GM12891 (cell line): ENCODE measurements at regions not wholly inside any gene's neighbourhood (a gene's known extent, or its start where the extent isn't known, plus 50 kb on each side); places are given as distances from the start of the nearest gene placed in this dataset.

Experiments
- DNase-seq: peaks from one replicate; pipeline ENCODE4 v3.0.0; 2011; ENCODE audit warnings: low spot score; ENCODE audit not compliant: insufficient read length
- FAIRE-seq: peaks from 2 replicates; lab custom pipeline; 2011; peaks lifted over from hg19 to GRCh38; lab: Jason Lieb, UNC
- PAX5 ChIP-seq: IDR thresholded peaks from 2 replicates; pipeline ENCODE4 v1.6.1; 2011; ENCODE audit warnings: low read length, moderate library complexity, mild to moderate bottlenecking; ENCODE audit not compliant: insufficient read depth, severe bottlenecking
- POLR2A ChIP-seq: IDR thresholded peaks from 2 replicates; pipeline ENCODE4 v1.6.1; 2011; ENCODE audit warnings: low read depth, low read length, control low read depth
- POLR2AphosphoS5 ChIP-seq: IDR thresholded peaks from 2 replicates; pipeline ENCODE4 v1.6.1; 2011; ENCODE audit warnings: low read depth, low read length, control low read depth
- POU2F2 ChIP-seq: IDR thresholded peaks from 2 replicates; pipeline ENCODE4 v1.6.1; 2011; ENCODE audit warnings: low read depth, mild to moderate bottlenecking, control low read depth, low read length, moderate library complexity
- SPI1 ChIP-seq: IDR thresholded peaks from 2 replicates; pipeline ENCODE4 v1.6.1; 2011; ENCODE audit warnings: low read depth, low read length, control low read depth
- TAF1 ChIP-seq: IDR thresholded peaks from 2 replicates; pipeline ENCODE4 v1.6.1; 2011; ENCODE audit warnings: low read depth, low read length, control low read depth

GRCh38 chr12:125284945-125285685 is 219.9 kb downstream of the AACS start:
- TF ChIP-seq POLR2AphosphoS5: no peak
- TF ChIP-seq SPI1: no peak
- no peak for TF ChIP-seq PAX5
- FAIRE-seq: no peak
- DNase-seq: no peak

GRCh38 chr12:125286005-125286727 is 220.9 kb downstream of the AACS start:
- no peak for TF ChIP-seq POLR2A
- no peak for TF ChIP-seq TAF1
- no peak for TF ChIP-seq POU2F2
- TF ChIP-seq POLR2AphosphoS5: no peak
- no peak for TF ChIP-seq SPI1
- TF ChIP-seq PAX5: no peak
- no peak for FAIRE-seq
- no peak for DNase-seq

- no peak for DNase-seq
- no peak for FAIRE-seq
- no peak for TF ChIP-seq POU2F2
- no peak for TF ChIP-seq TAF1
- no peak for TF ChIP-seq SPI1
- no peak for TF ChIP-seq POLR2A
- no peak for TF ChIP-seq PAX5
- no peak for TF ChIP-seq POLR2AphosphoS5
Measured at GRCh38 chr12:125287155-125287847, 222.1 kb downstream of the AACS start.

GRCh38 chr12:125288931-125289928 is 224.0 kb downstream of the AACS start:
- DNase-seq (no peak), FAIRE-seq (no peak)
- TF ChIP-seq PAX5 (no peak), SPI1 (no peak), POU2F2 (no peak), POLR2A (no peak), POLR2AphosphoS5 (no peak), TAF1 (no peak)

- TF ChIP-seq POLR2AphosphoS5 (no peak), SPI1 (no peak), POU2F2 (no peak), PAX5 (no peak), TAF1 (no peak), POLR2A (no peak)
- FAIRE-seq: no peak
- DNase-seq: no peak
Measured at GRCh38 chr12:125289970-125290369, 224.7 kb downstream of the AACS start.

GRCh38 chr12:125292700-125293099 is 227.5 kb downstream of the AACS start:
- no peak for TF ChIP-seq TAF1
- TF ChIP-seq PAX5: no peak
- no peak for TF ChIP-seq POU2F2
- TF ChIP-seq POLR2A: no peak
- no peak for TF ChIP-seq SPI1
- no peak for TF ChIP-seq POLR2AphosphoS5
- no peak for DNase-seq
- FAIRE-seq: no peak

GRCh38 chr12:125295550-125295949 is 230.3 kb downstream of the AACS start:
- TF ChIP-seq PAX5 (no peak), TAF1 (no peak), SPI1 (no peak), POLR2AphosphoS5 (no peak), POLR2A (no peak)
- DNase-seq (no peak), FAIRE-seq (no peak)

- DNase-seq (no peak), FAIRE-seq (no peak)
- no peak for TF ChIP-seq POU2F2
- no peak for TF ChIP-seq TAF1
- no peak for TF ChIP-seq POLR2AphosphoS5
- TF ChIP-seq PAX5: no peak
- no peak for TF ChIP-seq SPI1
- no peak for TF ChIP-seq POLR2A
Measured at GRCh38 chr12:125296701-125297100, 231.5 kb downstream of the AACS start.
